ENCODE measurements at regions not wholly inside any gene's neighbourhood (a gene's known extent, or its start where the extent isn't known, plus 50 kb on each side); places are given as distances from the start of the nearest gene placed in this dataset.

- Histone ChIP-seq H3K9ac (ENCODE audit: low read length) (no peak overlapping the region), H3F3A (ENCODE audit: insufficient read depth, low read length, poor library complexity, severe bottlenecking) (no peaks in the 10 kb centered on the region), H3K36me3 (ENCODE audit: insufficient read depth, low read length) (no peaks in the 10 kb centered on the region), H3K9me3 (ENCODE audit: low read length) (no peaks in the 10 kb centered on the region), H3K27ac (ENCODE audit: low read length) (no peak overlapping the region), H3K79me2 (replicated peaks; ENCODE audit: insufficient read depth, low read length) (no peaks in the 10 kb centered on the region), H2AFZ (ENCODE audit: low read depth, low read length) (no peak overlapping the region), H3K4me3 (ENCODE audit: low read length) (no peak overlapping the region), H4K20me1 (ENCODE audit: insufficient read depth) (no peaks in the 10 kb centered on the region), H3K9me2 (ENCODE audit: insufficient read depth, low read length) (no peaks in the 10 kb centered on the region), H3K27me3 (ENCODE audit: insufficient read depth, low read depth, low read length) (no peaks in the 10 kb centered on the region), H3K4me2 (ENCODE audit: low read length) (no peak overlapping the region)
- no peak for TF ChIP-seq MXI1 (conservative IDR thresholded peaks at IDR 0.05; ENCODE audit: poor library complexity, severe bottlenecking)
- TF ChIP-seq TAF1 (IDR thresholded peaks at IDR 0.05; ENCODE audit: low read depth), result no peak
- TF ChIP-seq RAD21 (conservative IDR thresholded peaks at IDR 0.05), result no peak
- TF ChIP-seq, protein P1, sequence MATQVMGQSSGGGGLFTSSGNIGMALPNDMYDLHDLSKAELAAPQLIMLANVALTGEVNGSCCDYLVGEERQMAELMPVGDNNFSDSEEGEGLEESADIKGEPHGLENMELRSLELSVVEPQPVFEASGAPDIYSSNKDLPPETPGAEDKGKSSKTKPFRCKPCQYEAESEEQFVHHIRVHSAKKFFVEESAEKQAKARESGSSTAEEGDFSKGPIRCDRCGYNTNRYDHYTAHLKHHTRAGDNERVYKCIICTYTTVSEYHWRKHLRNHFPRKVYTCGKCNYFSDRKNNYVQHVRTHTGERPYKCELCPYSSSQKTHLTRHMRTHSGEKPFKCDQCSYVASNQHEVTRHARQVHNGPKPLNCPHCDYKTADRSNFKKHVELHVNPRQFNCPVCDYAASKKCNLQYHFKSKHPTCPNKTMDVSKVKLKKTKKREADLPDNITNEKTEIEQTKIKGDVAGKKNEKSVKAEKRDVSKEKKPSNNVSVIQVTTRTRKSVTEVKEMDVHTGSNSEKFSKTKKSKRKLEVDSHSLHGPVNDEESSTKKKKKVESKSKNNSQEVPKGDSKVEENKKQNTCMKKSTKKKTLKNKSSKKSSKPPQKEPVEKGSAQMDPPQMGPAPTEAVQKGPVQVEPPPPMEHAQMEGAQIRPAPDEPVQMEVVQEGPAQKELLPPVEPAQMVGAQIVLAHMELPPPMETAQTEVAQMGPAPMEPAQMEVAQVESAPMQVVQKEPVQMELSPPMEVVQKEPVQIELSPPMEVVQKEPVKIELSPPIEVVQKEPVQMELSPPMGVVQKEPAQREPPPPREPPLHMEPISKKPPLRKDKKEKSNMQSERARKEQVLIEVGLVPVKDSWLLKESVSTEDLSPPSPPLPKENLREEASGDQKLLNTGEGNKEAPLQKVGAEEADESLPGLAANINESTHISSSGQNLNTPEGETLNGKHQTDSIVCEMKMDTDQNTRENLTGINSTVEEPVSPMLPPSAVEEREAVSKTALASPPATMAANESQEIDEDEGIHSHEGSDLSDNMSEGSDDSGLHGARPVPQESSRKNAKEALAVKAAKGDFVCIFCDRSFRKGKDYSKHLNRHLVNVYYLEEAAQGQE (IDR thresholded peaks at IDR 0.05; ENCODE audit: borderline replicate concordance), result no peak
- no peak for TF ChIP-seq POLR2AphosphoS5 (IDR thresholded peaks at IDR 0.05)
- no peak for TF ChIP-seq EZH2 (IDR thresholded peaks at IDR 0.05; ENCODE audit: borderline replicate concordance, insufficient read depth, low read length, poor library complexity, severe bottlenecking)
- no peak for TF ChIP-seq EP300 (conservative IDR thresholded peaks at IDR 0.05; ENCODE audit: poor library complexity, severe bottlenecking)
Measured at GRCh38 chr3:6204891-6205290, 656.0 kb upstream of the GRM7 start.

DNA sequence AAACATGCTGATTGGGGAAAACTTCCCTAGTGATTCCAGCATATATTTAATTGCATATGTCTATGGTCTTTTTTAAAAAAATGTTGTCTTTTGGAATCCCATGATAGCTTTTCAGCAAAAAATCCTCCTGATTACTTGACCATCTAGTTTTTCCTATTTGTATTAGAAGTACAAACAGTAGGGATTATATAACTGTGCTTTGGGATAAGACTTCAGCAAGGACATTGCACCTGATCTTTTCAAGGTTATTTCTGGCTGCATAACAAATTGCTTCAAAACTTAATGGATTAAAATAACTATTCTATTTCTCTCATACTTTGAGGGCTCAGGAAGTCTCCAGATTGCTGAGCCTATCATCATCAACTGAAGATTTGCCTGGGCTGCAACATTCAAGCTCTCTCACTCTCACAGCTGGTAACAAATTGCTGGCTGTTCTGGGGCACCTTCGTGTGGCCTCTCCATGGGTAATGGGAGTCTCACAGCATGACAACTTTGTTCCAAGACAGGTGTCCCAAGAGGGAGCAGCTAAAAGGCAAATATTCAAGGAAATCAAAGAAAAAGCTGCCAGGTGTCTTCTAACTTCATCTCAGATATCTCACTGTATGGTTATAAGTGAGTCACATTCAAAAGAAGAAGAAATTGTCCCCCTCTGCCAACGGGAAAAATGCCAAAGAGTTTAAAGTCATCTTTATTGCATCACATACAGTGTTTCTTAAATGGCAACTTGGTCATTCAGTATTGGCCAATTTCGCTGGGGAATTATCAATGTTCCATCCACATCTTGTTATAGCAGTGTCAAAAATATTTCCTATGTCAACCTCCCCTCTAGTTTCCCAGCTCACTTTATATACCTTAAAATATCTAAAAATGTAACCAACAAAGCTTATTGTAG, 644.5 kb upstream of the GRM7 start:
- no peaks in the 10 kb centered on the region for H3K27me3 ChIP-seq (ENCODE audit: insufficient read depth, low read depth, low read length)
- H3K4me2 ChIP-seq (ENCODE audit: low read length), result no peak overlapping the region
- no peak overlapping the region for H3K27ac ChIP-seq (ENCODE audit: low read length)
- no peaks in the 10 kb centered on the region for H3K36me3 ChIP-seq (ENCODE audit: insufficient read depth, low read length)
- no peak overlapping the region for H3K4me3 ChIP-seq (ENCODE audit: low read length)
- no peaks in the 10 kb centered on the region for H3K79me2 ChIP-seq (replicated peaks; ENCODE audit: insufficient read depth, low read length)
- no peak for TF ChIP-seq EP300 (conservative IDR thresholded peaks at IDR 0.05; ENCODE audit: poor library complexity, severe bottlenecking)
- TF ChIP-seq MXI1 (conservative IDR thresholded peaks at IDR 0.05; ENCODE audit: poor library complexity, severe bottlenecking), result no peak
- no peak for TF ChIP-seq EZH2 (IDR thresholded peaks at IDR 0.05; ENCODE audit: borderline replicate concordance, insufficient read depth, low read length, poor library complexity, severe bottlenecking)
- no peak for TF ChIP-seq TAF1 (IDR thresholded peaks at IDR 0.05; ENCODE audit: low read depth)
- TF ChIP-seq RAD21 (conservative IDR thresholded peaks at IDR 0.05), result no peak
- TF ChIP-seq, protein P1 (IDR thresholded peaks at IDR 0.05; ENCODE audit: borderline replicate concordance), result no peak
- TF ChIP-seq POLR2AphosphoS5 (IDR thresholded peaks at IDR 0.05), result no peak
- TF ChIP-seq SMC3 (conservative IDR thresholded peaks at IDR 0.05; ENCODE audit: poor library complexity), result no peak
- TF ChIP-seq, protein P2, sequence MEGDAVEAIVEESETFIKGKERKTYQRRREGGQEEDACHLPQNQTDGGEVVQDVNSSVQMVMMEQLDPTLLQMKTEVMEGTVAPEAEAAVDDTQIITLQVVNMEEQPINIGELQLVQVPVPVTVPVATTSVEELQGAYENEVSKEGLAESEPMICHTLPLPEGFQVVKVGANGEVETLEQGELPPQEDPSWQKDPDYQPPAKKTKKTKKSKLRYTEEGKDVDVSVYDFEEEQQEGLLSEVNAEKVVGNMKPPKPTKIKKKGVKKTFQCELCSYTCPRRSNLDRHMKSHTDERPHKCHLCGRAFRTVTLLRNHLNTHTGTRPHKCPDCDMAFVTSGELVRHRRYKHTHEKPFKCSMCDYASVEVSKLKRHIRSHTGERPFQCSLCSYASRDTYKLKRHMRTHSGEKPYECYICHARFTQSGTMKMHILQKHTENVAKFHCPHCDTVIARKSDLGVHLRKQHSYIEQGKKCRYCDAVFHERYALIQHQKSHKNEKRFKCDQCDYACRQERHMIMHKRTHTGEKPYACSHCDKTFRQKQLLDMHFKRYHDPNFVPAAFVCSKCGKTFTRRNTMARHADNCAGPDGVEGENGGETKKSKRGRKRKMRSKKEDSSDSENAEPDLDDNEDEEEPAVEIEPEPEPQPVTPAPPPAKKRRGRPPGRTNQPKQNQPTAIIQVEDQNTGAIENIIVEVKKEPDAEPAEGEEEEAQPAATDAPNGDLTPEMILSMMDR (IDR thresholded peaks at IDR 0.05; ENCODE audit: poor library complexity, severe bottlenecking), result no peak
- H4K20me1 ChIP-seq (ENCODE audit: insufficient read depth), result no peaks in the 10 kb centered on the region
- no peaks in the 10 kb centered on the region for H3K9me3 ChIP-seq (ENCODE audit: low read length)
- H3K9ac ChIP-seq (ENCODE audit: low read length), result no peak overlapping the region
- no peaks in the 10 kb centered on the region for H3F3A ChIP-seq (ENCODE audit: insufficient read depth, low read length, poor library complexity, severe bottlenecking)
- H3K9me2 ChIP-seq (ENCODE audit: insufficient read depth, low read length), result no peaks in the 10 kb centered on the region
- no peak overlapping the region for H2AFZ ChIP-seq (ENCODE audit: low read depth, low read length)
